ENCODE measurements at regions not wholly inside any gene's neighbourhood (a gene's known extent, or its start where the extent isn't known, plus 50 kb on each side); places are given as distances from the start of the nearest gene placed in this dataset.

DNA sequence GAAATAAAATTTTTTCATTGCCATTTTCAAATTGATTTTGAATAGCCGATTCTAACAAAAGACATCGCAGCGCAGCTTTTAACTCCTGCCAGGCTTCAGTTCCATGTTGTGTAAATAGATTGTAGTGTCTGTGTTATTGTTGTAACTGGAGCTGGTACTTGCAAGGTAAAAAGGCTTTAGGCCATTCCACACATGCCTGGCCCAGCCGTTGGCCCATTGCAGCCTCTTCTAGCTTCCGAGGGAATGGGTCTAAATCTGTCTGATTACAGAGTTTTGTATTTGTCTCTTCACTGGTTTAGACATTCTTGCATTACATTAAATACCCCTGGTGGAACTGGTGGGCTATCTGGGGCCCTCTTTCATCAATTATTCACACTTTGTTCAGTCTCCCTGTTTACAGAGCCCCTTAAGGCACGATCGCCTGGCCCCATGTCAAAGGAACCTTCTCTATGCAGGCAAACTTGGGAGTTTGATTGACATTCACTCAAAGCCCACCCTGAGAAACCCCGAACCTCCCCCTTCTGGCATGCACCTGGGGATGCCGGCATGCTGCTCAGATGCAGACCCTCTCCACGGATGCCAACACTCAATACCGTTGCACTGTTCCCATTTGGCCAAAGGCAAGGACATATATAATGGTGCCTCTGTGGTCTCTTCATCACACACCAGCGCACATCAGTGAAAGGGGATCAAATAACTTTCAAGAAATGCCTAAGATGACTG is 281.7 kb upstream of the IRX2 start (continued):
- TF ChIP-seq, protein P1, sequence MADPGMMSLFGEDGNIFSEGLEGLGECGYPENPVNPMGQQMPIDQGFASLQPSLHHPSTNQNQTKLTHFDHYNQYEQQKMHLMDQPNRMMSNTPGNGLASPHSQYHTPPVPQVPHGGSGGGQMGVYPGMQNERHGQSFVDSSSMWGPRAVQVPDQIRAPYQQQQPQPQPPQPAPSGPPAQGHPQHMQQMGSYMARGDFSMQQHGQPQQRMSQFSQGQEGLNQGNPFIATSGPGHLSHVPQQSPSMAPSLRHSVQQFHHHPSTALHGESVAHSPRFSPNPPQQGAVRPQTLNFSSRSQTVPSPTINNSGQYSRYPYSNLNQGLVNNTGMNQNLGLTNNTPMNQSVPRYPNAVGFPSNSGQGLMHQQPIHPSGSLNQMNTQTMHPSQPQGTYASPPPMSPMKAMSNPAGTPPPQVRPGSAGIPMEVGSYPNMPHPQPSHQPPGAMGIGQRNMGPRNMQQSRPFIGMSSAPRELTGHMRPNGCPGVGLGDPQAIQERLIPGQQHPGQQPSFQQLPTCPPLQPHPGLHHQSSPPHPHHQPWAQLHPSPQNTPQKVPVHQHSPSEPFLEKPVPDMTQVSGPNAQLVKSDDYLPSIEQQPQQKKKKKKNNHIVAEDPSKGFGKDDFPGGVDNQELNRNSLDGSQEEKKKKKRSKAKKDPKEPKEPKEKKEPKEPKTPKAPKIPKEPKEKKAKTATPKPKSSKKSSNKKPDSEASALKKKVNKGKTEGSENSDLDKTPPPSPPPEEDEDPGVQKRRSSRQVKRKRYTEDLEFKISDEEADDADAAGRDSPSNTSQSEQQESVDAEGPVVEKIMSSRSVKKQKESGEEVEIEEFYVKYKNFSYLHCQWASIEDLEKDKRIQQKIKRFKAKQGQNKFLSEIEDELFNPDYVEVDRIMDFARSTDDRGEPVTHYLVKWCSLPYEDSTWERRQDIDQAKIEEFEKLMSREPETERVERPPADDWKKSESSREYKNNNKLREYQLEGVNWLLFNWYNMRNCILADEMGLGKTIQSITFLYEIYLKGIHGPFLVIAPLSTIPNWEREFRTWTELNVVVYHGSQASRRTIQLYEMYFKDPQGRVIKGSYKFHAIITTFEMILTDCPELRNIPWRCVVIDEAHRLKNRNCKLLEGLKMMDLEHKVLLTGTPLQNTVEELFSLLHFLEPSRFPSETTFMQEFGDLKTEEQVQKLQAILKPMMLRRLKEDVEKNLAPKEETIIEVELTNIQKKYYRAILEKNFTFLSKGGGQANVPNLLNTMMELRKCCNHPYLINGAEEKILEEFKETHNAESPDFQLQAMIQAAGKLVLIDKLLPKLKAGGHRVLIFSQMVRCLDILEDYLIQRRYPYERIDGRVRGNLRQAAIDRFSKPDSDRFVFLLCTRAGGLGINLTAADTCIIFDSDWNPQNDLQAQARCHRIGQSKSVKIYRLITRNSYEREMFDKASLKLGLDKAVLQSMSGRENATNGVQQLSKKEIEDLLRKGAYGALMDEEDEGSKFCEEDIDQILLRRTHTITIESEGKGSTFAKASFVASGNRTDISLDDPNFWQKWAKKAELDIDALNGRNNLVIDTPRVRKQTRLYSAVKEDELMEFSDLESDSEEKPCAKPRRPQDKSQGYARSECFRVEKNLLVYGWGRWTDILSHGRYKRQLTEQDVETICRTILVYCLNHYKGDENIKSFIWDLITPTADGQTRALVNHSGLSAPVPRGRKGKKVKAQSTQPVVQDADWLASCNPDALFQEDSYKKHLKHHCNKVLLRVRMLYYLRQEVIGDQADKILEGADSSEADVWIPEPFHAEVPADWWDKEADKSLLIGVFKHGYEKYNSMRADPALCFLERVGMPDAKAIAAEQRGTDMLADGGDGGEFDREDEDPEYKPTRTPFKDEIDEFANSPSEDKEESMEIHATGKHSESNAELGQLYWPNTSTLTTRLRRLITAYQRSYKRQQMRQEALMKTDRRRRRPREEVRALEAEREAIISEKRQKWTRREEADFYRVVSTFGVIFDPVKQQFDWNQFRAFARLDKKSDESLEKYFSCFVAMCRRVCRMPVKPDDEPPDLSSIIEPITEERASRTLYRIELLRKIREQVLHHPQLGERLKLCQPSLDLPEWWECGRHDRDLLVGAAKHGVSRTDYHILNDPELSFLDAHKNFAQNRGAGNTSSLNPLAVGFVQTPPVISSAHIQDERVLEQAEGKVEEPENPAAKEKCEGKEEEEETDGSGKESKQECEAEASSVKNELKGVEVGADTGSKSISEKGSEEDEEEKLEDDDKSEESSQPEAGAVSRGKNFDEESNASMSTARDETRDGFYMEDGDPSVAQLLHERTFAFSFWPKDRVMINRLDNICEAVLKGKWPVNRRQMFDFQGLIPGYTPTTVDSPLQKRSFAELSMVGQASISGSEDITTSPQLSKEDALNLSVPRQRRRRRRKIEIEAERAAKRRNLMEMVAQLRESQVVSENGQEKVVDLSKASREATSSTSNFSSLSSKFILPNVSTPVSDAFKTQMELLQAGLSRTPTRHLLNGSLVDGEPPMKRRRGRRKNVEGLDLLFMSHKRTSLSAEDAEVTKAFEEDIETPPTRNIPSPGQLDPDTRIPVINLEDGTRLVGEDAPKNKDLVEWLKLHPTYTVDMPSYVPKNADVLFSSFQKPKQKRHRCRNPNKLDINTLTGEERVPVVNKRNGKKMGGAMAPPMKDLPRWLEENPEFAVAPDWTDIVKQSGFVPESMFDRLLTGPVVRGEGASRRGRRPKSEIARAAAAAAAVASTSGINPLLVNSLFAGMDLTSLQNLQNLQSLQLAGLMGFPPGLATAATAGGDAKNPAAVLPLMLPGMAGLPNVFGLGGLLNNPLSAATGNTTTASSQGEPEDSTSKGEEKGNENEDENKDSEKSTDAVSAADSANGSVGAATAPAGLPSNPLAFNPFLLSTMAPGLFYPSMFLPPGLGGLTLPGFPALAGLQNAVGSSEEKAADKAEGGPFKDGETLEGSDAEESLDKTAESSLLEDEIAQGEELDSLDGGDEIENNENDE (IDR thresholded peaks at IDR 0.05; ENCODE audit: insufficient replicate concordance, low read length), result no peak
- TF ChIP-seq SP1 (IDR thresholded peaks at IDR 0.05; ENCODE audit: low read depth, low read length) (no peak), BACH1 (IDR thresholded peaks at IDR 0.05; ENCODE audit: low read length) (no peak), HDAC2 (IDR thresholded peaks at IDR 0.05; ENCODE audit: borderline replicate concordance in 1 of 2, low read depth in 2 of 2, low read length in 2 of 2) (no peak), JUN (IDR thresholded peaks at IDR 0.05; ENCODE audit: low read depth, low read length) (no peak), NANOG (IDR thresholded peaks at IDR 0.05; ENCODE audit: insufficient read depth, low read depth, low read length, poor library complexity, severe bottlenecking) (no peak)
- TF ChIP-seq, protein P2, sequence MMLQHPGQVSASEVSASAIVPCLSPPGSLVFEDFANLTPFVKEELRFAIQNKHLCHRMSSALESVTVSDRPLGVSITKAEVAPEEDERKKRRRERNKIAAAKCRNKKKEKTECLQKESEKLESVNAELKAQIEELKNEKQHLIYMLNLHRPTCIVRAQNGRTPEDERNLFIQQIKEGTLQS (IDR thresholded peaks at IDR 0.05; ENCODE audit: insufficient read depth, low read depth, low read length), result no peak
